ENCODE measurements at regions not wholly inside any gene's neighbourhood (a gene's known extent, or its start where the extent isn't known, plus 50 kb on each side); places are given as distances from the start of the nearest gene placed in this dataset.

DNA sequence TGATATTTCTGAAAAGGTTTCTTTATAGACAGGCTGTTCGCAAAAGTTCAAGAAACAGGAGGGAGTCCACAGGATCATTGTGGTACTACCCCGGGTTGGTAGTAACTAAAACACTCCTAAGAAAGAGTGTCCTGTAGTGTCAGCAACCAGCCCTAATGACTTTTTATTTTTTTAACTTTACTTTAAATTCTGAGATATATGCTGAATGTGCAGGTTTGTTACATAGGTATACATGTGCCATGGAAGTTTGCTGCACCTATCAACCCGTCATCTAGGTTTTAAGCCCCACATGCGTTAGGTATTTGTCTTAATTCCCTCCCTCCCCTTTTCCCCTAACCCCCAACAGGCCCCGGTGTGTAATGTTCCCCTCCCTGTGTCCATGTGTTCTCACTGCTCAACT lies 1396.9 kb upstream of the ZEB2 start:
- TF ChIP-seq PATZ1 (CRISPR knock-in tag; IDR thresholded peaks at IDR 0.05; ENCODE audit: borderline replicate concordance) (no peak), OSR1 (CRISPR knock-in tag; IDR thresholded peaks at IDR 0.05) (no peak), PPARA (CRISPR knock-in tag; IDR thresholded peaks at IDR 0.05; ENCODE audit: borderline replicate concordance) (no peak), RARB (CRISPR knock-in tag; IDR thresholded peaks at IDR 0.05) (no peak), SNAI2 (CRISPR knock-in tag; IDR thresholded peaks at IDR 0.05) (no peak), ZNF70 (CRISPR knock-in tag; IDR thresholded peaks at IDR 0.05) (no peak)
- TF ChIP-seq, protein P1, sequence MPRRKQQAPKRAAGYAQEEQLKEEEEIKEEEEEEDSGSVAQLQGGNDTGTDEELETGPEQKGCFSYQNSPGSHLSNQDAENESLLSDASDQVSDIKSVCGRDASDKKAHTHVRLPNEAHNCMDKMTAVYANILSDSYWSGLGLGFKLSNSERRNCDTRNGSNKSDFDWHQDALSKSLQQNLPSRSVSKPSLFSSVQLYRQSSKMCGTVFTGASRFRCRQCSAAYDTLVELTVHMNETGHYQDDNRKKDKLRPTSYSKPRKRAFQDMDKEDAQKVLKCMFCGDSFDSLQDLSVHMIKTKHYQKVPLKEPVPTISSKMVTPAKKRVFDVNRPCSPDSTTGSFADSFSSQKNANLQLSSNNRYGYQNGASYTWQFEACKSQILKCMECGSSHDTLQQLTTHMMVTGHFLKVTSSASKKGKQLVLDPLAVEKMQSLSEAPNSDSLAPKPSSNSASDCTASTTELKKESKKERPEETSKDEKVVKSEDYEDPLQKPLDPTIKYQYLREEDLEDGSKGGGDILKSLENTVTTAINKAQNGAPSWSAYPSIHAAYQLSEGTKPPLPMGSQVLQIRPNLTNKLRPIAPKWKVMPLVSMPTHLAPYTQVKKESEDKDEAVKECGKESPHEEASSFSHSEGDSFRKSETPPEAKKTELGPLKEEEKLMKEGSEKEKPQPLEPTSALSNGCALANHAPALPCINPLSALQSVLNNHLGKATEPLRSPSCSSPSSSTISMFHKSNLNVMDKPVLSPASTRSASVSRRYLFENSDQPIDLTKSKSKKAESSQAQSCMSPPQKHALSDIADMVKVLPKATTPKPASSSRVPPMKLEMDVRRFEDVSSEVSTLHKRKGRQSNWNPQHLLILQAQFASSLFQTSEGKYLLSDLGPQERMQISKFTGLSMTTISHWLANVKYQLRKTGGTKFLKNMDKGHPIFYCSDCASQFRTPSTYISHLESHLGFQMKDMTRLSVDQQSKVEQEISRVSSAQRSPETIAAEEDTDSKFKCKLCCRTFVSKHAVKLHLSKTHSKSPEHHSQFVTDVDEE (CRISPR knock-in tag; IDR thresholded peaks at IDR 0.05), result no peak
